WI38 (cell line): ENCODE measurements at regions not wholly inside any gene's neighbourhood (a gene's known extent, or its start where the extent isn't known, plus 50 kb on each side); places are given as distances from the start of the nearest gene placed in this dataset.

ENCODE experiments used
- H3K4me3 ChIP-seq: 2 replicates; pipeline ENCODE4 v1.5.1; 2011; ENCODE audit warnings: low read depth, mild to moderate bottlenecking, control low read depth, low read length
- CTCF ChIP-seq: IDR thresholded peaks from 2 replicates; pipeline ENCODE4 v1.5.1; 2012; ENCODE audit warnings: low read depth, mild to moderate bottlenecking, control low read depth, low read length

GRCh38 chr13:104816726-104817125 is 1718.7 kb downstream of the EFNB2 start:
- H3K4me3 ChIP-seq: no peak overlapping the region

GRCh38 chr13:104810242-104810641 is 1725.2 kb downstream of the EFNB2 start:
- no peak for TF ChIP-seq CTCF

More at GRCh38 chr13:104816726-104817125, 1718.7 kb downstream of the EFNB2 start:
- no peak for TF ChIP-seq CTCF

GRCh38 chr13:104809483-104809882 is 1726.0 kb downstream of the EFNB2 start:
- no peak overlapping the region for H3K4me3 ChIP-seq
- no peak for TF ChIP-seq CTCF

More at GRCh38 chr13:104810242-104810641, 1725.2 kb downstream of the EFNB2 start:
- no peak overlapping the region for H3K4me3 ChIP-seq

- TF ChIP-seq CTCF: no peak
- H3K4me3 ChIP-seq: no peak overlapping the region
Measured at GRCh38 chr13:104805346-104805745, 1730.1 kb downstream of the EFNB2 start.

GRCh38 chr13:104799152-104799551 is 1732.9 kb upstream of the SLC10A2 start:
- no peak for TF ChIP-seq CTCF
- no peak overlapping the region for H3K4me3 ChIP-seq

- H3K4me3 ChIP-seq: no peak overlapping the region
- no peak for TF ChIP-seq CTCF
Measured at GRCh38 chr13:104798486-104798885, 1732.3 kb upstream of the SLC10A2 start.

GRCh38 chr13:104796581-104796980 is 1730.4 kb upstream of the SLC10A2 start:
- H3K4me3 ChIP-seq: no peak overlapping the region
- TF ChIP-seq CTCF: no peak
